ENCODE measurements at regions not wholly inside any gene's neighbourhood (a gene's known extent, or its start where the extent isn't known, plus 50 kb on each side); places are given as distances from the start of the nearest gene placed in this dataset.

DNA sequence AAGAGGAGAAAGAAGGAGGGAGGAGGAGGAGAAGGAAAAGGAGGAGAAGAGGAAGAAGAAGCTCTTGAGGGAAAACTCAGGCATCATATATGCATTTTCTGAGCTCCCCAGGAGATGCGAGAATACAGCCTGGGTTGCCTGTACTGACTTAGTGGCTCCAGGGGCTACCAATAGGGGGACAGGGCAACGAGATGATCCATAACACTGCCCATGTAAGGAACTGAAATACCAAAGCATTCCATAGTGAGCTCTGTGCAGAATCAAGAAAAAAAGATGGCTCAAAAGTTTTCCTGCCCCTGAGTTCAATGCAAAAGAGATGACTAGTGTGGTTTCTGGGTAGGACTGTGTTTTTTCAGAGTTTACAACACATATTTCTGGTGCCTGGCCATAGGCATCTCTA, 258.7 kb downstream of the ALDH8A1 start:
- Histone ChIP-seq H3K4me1 (peaks cover 0 to 12% (median 4%) of the 10 kb centered on the region in 4 donors), H3K27me3 (peaks cover 0 to 6% (median 0%) of the 10 kb centered on the region in 3 donors), H3K4me3 (no peak overlapping the region), H3K27ac (no peak overlapping the region), H3K9me3 (no peaks in the 10 kb centered on the region), H3K36me3 (no peaks in the 10 kb centered on the region)
- intact Hi-C loops (cut with DNase I; ENCODE audit: low total_unique reads), result no loop called here
- WGBS, 5 donors, result 74 to 81% (median 77%) methylated on average over 2 of the region's 2 CpGs
- TF ChIP-seq POLR2A (IDR thresholded peaks at IDR 0.05), result no peak
- no peak for TF ChIP-seq POLR2AphosphoS5 (IDR thresholded peaks at IDR 0.05)
- TF ChIP-seq, protein P1, sequence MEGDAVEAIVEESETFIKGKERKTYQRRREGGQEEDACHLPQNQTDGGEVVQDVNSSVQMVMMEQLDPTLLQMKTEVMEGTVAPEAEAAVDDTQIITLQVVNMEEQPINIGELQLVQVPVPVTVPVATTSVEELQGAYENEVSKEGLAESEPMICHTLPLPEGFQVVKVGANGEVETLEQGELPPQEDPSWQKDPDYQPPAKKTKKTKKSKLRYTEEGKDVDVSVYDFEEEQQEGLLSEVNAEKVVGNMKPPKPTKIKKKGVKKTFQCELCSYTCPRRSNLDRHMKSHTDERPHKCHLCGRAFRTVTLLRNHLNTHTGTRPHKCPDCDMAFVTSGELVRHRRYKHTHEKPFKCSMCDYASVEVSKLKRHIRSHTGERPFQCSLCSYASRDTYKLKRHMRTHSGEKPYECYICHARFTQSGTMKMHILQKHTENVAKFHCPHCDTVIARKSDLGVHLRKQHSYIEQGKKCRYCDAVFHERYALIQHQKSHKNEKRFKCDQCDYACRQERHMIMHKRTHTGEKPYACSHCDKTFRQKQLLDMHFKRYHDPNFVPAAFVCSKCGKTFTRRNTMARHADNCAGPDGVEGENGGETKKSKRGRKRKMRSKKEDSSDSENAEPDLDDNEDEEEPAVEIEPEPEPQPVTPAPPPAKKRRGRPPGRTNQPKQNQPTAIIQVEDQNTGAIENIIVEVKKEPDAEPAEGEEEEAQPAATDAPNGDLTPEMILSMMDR (IDR thresholded peaks at IDR 0.05), result no peak
- no peak for TF ChIP-seq EP300 (IDR thresholded peaks at IDR 0.05)
- no peak for DNase-seq

DNA sequence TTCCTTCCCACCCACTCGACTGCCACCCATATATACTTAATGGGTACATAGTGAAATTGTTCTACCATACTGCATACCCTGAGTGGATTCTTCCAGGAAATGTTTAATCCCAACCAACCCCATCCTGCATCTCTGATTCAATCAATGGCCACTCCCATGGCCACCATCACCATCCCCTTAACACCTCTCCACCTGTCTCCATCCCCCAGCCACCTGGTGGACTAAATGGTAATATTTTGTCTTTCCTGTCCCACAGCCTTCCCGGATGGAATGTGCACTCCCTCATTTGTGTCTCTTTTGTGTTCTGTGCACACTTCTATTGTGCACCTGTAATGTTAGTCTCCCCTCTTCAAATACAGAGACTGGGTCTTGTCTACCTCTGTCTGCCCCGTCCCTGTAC, 259.9 kb downstream of the ALDH8A1 start:
- H3K4me1 ChIP-seq, result peaks cover 0 to 12% (median 4%) of the 10 kb centered on the region in 4 donors
- DNase-seq, result no peak
- intact Hi-C loops (cut with DNase I; ENCODE audit: low total_unique reads), result no loop called here
- H3K36me3 ChIP-seq, result no peaks in the 10 kb centered on the region
- H3K27ac ChIP-seq, result no peak overlapping the region
- WGBS, 5 donors, result 81 to 99% (median 93%) methylated on average over 3 of the region's 3 CpGs
- peaks cover 0 to 6% (median 0%) of the 10 kb centered on the region in 3 donors for H3K27me3 ChIP-seq
- H3K9me3 ChIP-seq, result no peaks in the 10 kb centered on the region
- H3K4me3 ChIP-seq, result no peak overlapping the region
- TF ChIP-seq POLR2A (IDR thresholded peaks at IDR 0.05), result no peak
- TF ChIP-seq POLR2AphosphoS5 (IDR thresholded peaks at IDR 0.05), result no peak
- TF ChIP-seq EP300 (IDR thresholded peaks at IDR 0.05), result no peak
- TF ChIP-seq, protein P1 (IDR thresholded peaks at IDR 0.05), result no peak

GRCh38 chr6:134689641-134690040, 260.3 kb downstream of the ALDH8A1 start:
- no peaks in the 10 kb centered on the region for H3K36me3 ChIP-seq
- TF ChIP-seq POLR2AphosphoS5 (IDR thresholded peaks at IDR 0.05) (no peak), POLR2A (IDR thresholded peaks at IDR 0.05) (no peak), EP300 (IDR thresholded peaks at IDR 0.05) (no peak)
- TF ChIP-seq, protein P1 (IDR thresholded peaks at IDR 0.05), result no peak
- H3K4me1 ChIP-seq, result peaks cover 0 to 12% (median 4%) of the 10 kb centered on the region in 4 donors
- no peaks in the 10 kb centered on the region for H3K9me3 ChIP-seq
- peak in 1 of 2 donors; percentile 65 for DNase-seq
- H3K27ac ChIP-seq, result no peak overlapping the region
- peaks cover 0 to 6% (median 0%) of the 10 kb centered on the region in 3 donors for H3K27me3 ChIP-seq
- intact Hi-C loops (cut with DNase I; ENCODE audit: low total_unique reads), result no loop called here
- WGBS, 5 donors, result 28 to 80% (median 45%) methylated on average over 4 of the region's 4 CpGs
- H3K4me3 ChIP-seq, result no peak overlapping the region

DNA sequence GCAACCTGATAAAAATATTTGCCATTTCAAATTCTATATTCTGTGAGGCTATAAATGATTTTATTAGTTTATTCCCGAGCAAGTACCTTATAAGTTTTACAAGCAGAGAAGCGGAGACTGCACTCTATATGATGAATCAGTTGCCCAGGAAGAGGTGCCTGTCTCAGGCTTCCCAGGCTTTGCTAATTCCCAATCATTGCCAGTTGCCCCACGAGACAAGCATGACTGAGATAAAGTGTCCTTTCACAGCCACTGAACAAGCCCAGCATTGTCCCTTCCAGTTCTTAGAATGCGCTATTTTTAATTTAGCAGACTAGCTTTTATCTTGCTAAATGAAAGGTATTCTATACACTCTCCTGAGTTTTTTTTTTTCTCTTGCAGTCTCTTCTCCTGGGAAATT, 260.7 kb downstream of the ALDH8A1 start:
- Histone ChIP-seq H3K4me1 (peaks cover 0 to 12% (median 4%) of the 10 kb centered on the region in 4 donors), H3K27ac (no peak overlapping the region), H3K9me3 (no peaks in the 10 kb centered on the region), H3K36me3 (no peaks in the 10 kb centered on the region), H3K27me3 (peaks cover 0 to 6% (median 0%) of the 10 kb centered on the region in 3 donors), H3K4me3 (no peak overlapping the region)
- WGBS, 5 donors, result 57 to 66% (median 59%) methylated on average over 4 of the region's 4 CpGs
- intact Hi-C loops (cut with DNase I; ENCODE audit: low total_unique reads), result no loop called here
- DNase-seq, result peak in 1 of 2 donors; percentile 12
- TF ChIP-seq POLR2A (IDR thresholded peaks at IDR 0.05) (no peak), POLR2AphosphoS5 (IDR thresholded peaks at IDR 0.05) (no peak), EP300 (IDR thresholded peaks at IDR 0.05) (no peak)
- TF ChIP-seq, protein P1 (IDR thresholded peaks at IDR 0.05), result no peak
